ENCODE measurements at regions not wholly inside any gene's neighbourhood (a gene's known extent, or its start where the extent isn't known, plus 50 kb on each side); places are given as distances from the start of the nearest gene placed in this dataset.
"Not testable (repeated sequence)": the region's sequence is repeated elsewhere in the genome, so short reads cannot be mapped to it uniquely, and the experiment has no call there.

- no peak for DNase-seq
Observed at GRCh38 chr20:6692566-6693173, 74.8 kb upstream of the BMP2 start.

GRCh38 chr20:6691516-6691915 lies 76.0 kb upstream of the BMP2 start:
- no peak for DNase-seq

GRCh38 chr20:6689339-6689973 lies 78.0 kb upstream of the BMP2 start:
- no peak for DNase-seq

- no peak for DNase-seq
Observed at GRCh38 chr20:6686171-6686570, 81.3 kb upstream of the BMP2 start.

- no peak for DNase-seq
Observed at GRCh38 chr20:6685626-6686025, 81.9 kb upstream of the BMP2 start.

- DNase-seq, result no peak
Observed at GRCh38 chr20:6685181-6685582, 82.3 kb upstream of the BMP2 start.

GRCh38 chr20:6683021-6683977 lies 84.2 kb upstream of the BMP2 start:
- DNase-seq, result no peak

- DNase-seq, result no peak
Observed at GRCh38 chr20:6680854-6681253, 86.6 kb upstream of the BMP2 start.

- no peak for DNase-seq
Observed at GRCh38 chr20:6680441-6680840, 87.0 kb upstream of the BMP2 start.

- no peak for DNase-seq
Observed at GRCh38 chr20:6679086-6679485, 88.4 kb upstream of the BMP2 start.

GRCh38 chr20:6678101-6678500 lies 89.4 kb upstream of the BMP2 start:
- no peak for DNase-seq

GRCh38 chr20:6674831-6675230 lies 92.7 kb upstream of the BMP2 start:
- DNase-seq, result no peak

GRCh38 chr20:6673071-6673470 lies 94.4 kb upstream of the BMP2 start:
- no peak for DNase-seq

- no peak for DNase-seq
Observed at GRCh38 chr20:6671829-6672228, 95.7 kb upstream of the BMP2 start.

- no peak for DNase-seq
Observed at GRCh38 chr20:6668546-6668945, 98.9 kb upstream of the BMP2 start.

- no peak for DNase-seq
Observed at GRCh38 chr20:6665621-6666355, 101.7 kb upstream of the BMP2 start.

- no peak for DNase-seq
Observed at GRCh38 chr20:6665161-6665560, 102.3 kb upstream of the BMP2 start.

GRCh38 chr20:6664574-6664973 lies 102.9 kb upstream of the BMP2 start:
- no peak for DNase-seq

GRCh38 chr20:6663751-6664388 lies 103.6 kb upstream of the BMP2 start:
- DNase-seq, result no peak

GRCh38 chr20:6663104-6663503 lies 104.4 kb upstream of the BMP2 start:
- no peak for DNase-seq

- DNase-seq, result no peak
Observed at GRCh38 chr20:6662309-6662708, 105.2 kb upstream of the BMP2 start.

- no peak for DNase-seq
Observed at GRCh38 chr20:6660441-6660840, 107.0 kb upstream of the BMP2 start.

- DNase-seq, result not testable (repeated sequence)
Observed at GRCh38 chr20:6658909-6659308, 108.6 kb upstream of the BMP2 start.

All from NCI-H1092 (cell line).